HFF-Myc (cell line): ENCODE measurements at regions not wholly inside any gene's neighbourhood (a gene's known extent, or its start where the extent isn't known, plus 50 kb on each side); places are given as distances from the start of the nearest gene placed in this dataset.

ENCODE experiments used
- DNase-seq: peaks from one replicate; pipeline ENCODE4 v3.0.0-alpha.2; 2011; ENCODE audit warnings: low read depth; ENCODE audit errors: extremely low read depth
- H3K4me3 ChIP-seq: replicated peaks from 2 replicates; pipeline ENCODE4 v1.5.1; 2011; ENCODE audit warnings: low read depth, mild to moderate bottlenecking, control low read depth, low read length
- CTCF ChIP-seq: IDR thresholded peaks from 2 replicates; pipeline ENCODE4 v1.5.1; 2012; ENCODE audit warnings: mild to moderate bottlenecking, low read depth, low read length, control low read depth; ENCODE audit errors: missing control alignments

GRCh38 chr11:109784536-109784935, 308.7 kb upstream of the ZC3H12C start:
- no peak for TF ChIP-seq CTCF
- no peak for DNase-seq
- H3K4me3 ChIP-seq = no peak overlapping the region

DNA sequence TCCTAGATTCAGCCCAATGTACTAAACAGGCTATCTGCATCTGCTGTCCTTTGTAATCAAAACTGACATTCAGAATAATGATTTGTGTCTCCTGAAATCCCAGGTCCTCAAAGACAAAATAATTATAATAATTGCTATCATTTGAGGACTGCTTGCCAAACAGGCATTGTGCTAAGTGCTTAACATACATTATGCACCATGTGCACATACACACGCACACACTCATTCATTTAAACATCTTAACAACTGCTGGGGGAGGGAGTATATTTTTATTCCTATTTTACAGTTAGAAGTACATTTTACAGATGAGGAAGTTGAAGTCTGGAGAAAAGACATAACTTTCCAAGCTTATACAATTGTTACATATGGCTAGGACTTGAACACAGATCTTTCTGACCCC, 308.0 kb upstream of the ZC3H12C start:
- DNase-seq = no peak
- TF ChIP-seq CTCF = no peak
- H3K4me3 ChIP-seq = no peak overlapping the region

- no peak for DNase-seq
- TF ChIP-seq CTCF = no peak
- no peak overlapping the region for H3K4me3 ChIP-seq
Observed at GRCh38 chr11:109785714-109786113, 307.5 kb upstream of the ZC3H12C start.

DNA sequence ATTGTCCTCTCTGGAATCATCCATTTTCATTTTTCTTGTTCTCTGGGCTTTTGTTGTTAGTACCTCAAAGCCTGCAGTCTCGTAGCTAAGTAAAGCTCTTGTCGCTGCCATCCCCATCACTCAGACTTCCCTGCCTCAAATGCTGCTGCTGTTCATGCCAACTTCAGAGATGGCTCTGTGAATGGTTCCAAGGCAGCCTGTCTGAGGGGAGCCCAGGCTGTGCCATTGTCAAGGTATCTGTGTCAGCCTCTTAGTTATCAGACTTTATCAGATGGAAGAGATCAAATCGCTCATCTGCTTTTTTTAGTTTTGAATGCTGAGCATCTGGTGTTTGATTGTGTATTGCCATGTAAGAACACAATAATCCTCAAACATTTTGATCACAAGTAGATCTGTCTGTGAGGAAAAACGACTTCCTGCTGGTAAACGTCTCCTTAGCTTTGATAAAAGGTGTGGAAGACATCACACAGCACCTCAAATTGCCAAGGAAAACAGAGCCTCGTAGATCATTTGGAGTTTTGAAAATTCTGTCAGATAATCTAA, 304.2 kb upstream of the ZC3H12C start:
- DNase-seq = no peak
- H3K4me3 ChIP-seq = no peak overlapping the region
- no peak for TF ChIP-seq CTCF

- no peak for TF ChIP-seq CTCF
- H3K4me3 ChIP-seq = no peak overlapping the region
- no peak for DNase-seq
Observed at GRCh38 chr11:109789901-109790300, 303.3 kb upstream of the ZC3H12C start.

- DNase-seq = no peak
- TF ChIP-seq CTCF = no peak
- H3K4me3 ChIP-seq = no peak overlapping the region
Observed at GRCh38 chr11:109791337-109791736, 301.9 kb upstream of the ZC3H12C start.

- H3K4me3 ChIP-seq = no peak overlapping the region
- no peak for TF ChIP-seq CTCF
- no peak for DNase-seq
Observed at GRCh38 chr11:109794501-109794900, 298.7 kb upstream of the ZC3H12C start.
